GM12878 (cell line): ENCODE measurements at regions not wholly inside any gene's neighbourhood (a gene's known extent, or its start where the extent isn't known, plus 50 kb on each side); places are given as distances from the start of the nearest gene placed in this dataset.

ENCODE experiments used
- POLR2A ChIP-seq: IDR thresholded peaks from 2 replicates; pipeline ENCODE4 v1.6.1; 2011; ENCODE audit warnings: low read depth, mild to moderate bottlenecking, low read length
- TF ChIP-seq, protein P1 (sequence below), 3 experiments: IDR thresholded peaks in 2 of 3; conservative IDR thresholded peaks in 1 of 3; 2 replicates each; pipeline ENCODE4 v1.5.1; 2011; ENCODE audit warnings: low read depth in 3 of 3, low read length in 3 of 3, mild to moderate bottlenecking in 3 of 3, control low read depth in 2 of 3, moderate library complexity in 2 of 3, inconsistent platforms in 1 of 3, mixed read lengths in 1 of 3; ENCODE audit not compliant: control insufficient read depth in 2 of 3, insufficient read depth in 1 of 3; ENCODE audit errors: extremely low read depth in 1 of 3
- TF ChIP-seq, protein P2 (sequence below): IDR thresholded peaks from 2 replicates; pipeline ENCODE4 v1.6.1; 2012; ENCODE audit warnings: low read length, inconsistent platforms

DNA sequence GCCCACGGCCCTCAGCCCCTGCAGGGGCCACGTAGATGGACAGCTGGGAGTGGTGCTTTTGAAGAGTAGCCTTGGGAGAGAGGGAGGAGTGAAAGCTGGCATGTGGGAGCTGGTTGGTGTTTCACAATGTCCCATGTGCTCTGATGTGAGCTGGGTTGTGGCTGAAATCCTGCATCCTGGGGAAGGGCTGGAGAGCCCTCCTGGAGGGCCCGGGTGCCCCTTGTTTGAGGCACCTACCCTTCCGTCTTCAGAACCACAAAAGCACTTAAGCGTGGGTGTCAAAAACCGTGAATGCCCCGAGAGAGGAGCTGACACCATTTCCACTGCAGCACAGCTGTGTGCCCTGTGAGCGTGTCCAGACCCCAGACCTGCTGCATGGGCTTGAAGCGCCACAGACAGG lies 199.1 kb upstream of the ZNF618 start:
- TF ChIP-seq, protein P1, sequence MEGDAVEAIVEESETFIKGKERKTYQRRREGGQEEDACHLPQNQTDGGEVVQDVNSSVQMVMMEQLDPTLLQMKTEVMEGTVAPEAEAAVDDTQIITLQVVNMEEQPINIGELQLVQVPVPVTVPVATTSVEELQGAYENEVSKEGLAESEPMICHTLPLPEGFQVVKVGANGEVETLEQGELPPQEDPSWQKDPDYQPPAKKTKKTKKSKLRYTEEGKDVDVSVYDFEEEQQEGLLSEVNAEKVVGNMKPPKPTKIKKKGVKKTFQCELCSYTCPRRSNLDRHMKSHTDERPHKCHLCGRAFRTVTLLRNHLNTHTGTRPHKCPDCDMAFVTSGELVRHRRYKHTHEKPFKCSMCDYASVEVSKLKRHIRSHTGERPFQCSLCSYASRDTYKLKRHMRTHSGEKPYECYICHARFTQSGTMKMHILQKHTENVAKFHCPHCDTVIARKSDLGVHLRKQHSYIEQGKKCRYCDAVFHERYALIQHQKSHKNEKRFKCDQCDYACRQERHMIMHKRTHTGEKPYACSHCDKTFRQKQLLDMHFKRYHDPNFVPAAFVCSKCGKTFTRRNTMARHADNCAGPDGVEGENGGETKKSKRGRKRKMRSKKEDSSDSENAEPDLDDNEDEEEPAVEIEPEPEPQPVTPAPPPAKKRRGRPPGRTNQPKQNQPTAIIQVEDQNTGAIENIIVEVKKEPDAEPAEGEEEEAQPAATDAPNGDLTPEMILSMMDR (IDR thresholded peaks at IDR 0.05 in 2 of 3, conservative IDR thresholded peaks at IDR 0.05 in 1 of 3; ENCODE audit: control insufficient read depth in 2 of 3, extremely low read depth in 1 of 3, insufficient read depth in 1 of 3, low read depth in 3 of 3, low read length in 3 of 3), result no peak
- TF ChIP-seq, protein P2, sequence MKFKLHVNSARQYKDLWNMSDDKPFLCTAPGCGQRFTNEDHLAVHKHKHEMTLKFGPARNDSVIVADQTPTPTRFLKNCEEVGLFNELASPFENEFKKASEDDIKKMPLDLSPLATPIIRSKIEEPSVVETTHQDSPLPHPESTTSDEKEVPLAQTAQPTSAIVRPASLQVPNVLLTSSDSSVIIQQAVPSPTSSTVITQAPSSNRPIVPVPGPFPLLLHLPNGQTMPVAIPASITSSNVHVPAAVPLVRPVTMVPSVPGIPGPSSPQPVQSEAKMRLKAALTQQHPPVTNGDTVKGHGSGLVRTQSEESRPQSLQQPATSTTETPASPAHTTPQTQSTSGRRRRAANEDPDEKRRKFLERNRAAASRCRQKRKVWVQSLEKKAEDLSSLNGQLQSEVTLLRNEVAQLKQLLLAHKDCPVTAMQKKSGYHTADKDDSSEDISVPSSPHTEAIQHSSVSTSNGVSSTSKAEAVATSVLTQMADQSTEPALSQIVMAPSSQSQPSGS, result no peak
- no peak for TF ChIP-seq POLR2A
